ENCODE measurements at regions not wholly inside any gene's neighbourhood (a gene's known extent, or its start where the extent isn't known, plus 50 kb on each side); places are given as distances from the start of the nearest gene placed in this dataset.
A peak's percentile ranks its signal among the peaks of the same experiment; 100 is the strongest.

DNA sequence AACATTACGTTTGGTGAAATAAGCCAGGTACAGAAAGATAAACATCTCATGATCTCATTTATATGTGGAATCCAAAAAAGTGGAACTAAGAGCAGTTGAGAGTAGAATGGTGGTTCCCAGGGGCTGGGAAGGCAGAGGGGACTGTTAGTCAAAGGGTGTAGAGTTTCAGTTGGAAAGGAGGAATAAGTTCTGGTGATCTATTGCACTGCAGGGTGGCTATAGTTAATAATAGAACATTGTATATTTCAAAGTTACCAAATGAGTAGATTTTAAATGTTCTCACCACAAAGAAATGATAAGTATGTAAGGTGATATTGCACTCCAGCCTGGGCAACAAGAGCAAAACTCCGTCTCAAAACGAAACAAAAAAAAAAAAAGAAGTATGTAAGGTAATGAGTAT, 260.1 kb upstream of the RAB6C start:
- H3K9me3 ChIP-seq, result no peaks in the 10 kb centered on the region
- H3K27ac ChIP-seq, result no peak overlapping the region
- H3K36me3 ChIP-seq, result no peaks in the 10 kb centered on the region
- H3K4me3 ChIP-seq, result no peak overlapping the region
- no peak for DNase-seq (ENCODE audit: low spot score in 2 of 2)
- no peaks in the 10 kb centered on the region for H3K4me1 ChIP-seq
- TF ChIP-seq, protein P1, sequence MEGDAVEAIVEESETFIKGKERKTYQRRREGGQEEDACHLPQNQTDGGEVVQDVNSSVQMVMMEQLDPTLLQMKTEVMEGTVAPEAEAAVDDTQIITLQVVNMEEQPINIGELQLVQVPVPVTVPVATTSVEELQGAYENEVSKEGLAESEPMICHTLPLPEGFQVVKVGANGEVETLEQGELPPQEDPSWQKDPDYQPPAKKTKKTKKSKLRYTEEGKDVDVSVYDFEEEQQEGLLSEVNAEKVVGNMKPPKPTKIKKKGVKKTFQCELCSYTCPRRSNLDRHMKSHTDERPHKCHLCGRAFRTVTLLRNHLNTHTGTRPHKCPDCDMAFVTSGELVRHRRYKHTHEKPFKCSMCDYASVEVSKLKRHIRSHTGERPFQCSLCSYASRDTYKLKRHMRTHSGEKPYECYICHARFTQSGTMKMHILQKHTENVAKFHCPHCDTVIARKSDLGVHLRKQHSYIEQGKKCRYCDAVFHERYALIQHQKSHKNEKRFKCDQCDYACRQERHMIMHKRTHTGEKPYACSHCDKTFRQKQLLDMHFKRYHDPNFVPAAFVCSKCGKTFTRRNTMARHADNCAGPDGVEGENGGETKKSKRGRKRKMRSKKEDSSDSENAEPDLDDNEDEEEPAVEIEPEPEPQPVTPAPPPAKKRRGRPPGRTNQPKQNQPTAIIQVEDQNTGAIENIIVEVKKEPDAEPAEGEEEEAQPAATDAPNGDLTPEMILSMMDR (IDR thresholded peaks at IDR 0.05), result no peak
- H3K27me3 ChIP-seq, result no peaks in the 10 kb centered on the region
- intact Hi-C loops (cut with DNase I), result no loop called here

DNA sequence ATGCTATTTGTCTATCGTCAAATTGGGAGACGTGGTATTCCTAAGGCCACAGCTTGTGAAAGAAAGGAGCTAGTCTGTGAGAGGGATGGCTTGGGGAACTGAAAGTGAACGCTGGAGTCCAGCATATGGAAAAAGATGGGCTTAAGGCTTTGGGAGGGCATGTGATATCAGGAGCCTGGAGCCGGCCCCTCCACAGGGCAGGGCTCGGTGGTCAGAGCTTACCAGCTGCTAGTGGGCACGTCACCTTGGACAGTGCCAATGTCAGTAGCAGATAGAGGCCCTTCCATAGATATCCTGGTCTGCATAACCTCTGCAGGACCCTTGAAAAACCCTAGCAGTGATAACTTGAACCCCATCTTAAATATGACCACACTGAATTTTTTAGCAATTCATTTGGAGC, 259.1 kb upstream of the RAB6C start:
- DNase-seq (ENCODE audit: low spot score in 2 of 2), result peak in 1 of 2 donors; percentile 50
- TF ChIP-seq, protein P1 (IDR thresholded peaks at IDR 0.05), result no peak
- H3K4me1 ChIP-seq, result no peaks in the 10 kb centered on the region
- H3K27ac ChIP-seq, result no peak overlapping the region
- no peaks in the 10 kb centered on the region for H3K27me3 ChIP-seq
- no peaks in the 10 kb centered on the region for H3K9me3 ChIP-seq
- intact Hi-C loops (cut with DNase I), result no loop called here
- H3K4me3 ChIP-seq, result no peak overlapping the region
- H3K36me3 ChIP-seq, result no peaks in the 10 kb centered on the region

DNA sequence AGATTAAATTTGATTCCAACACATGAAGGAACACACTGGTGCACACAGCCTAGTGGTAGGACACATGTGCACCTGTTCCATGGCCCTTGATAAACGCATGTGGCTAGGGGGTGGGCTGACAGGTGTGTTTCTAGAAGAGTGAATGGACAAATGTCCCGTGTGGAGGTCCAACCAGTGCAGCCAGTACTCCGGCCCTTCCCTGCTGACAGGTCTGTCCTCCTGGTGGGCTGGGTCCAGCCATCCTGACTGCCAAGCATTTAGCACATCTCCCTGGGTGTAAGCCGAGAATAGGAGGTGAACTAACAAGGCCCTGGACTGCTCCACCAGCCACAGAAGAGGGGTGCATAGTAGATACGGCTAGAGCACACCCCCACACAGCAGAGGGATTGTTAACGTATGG, 258.7 kb upstream of the RAB6C start:
- TF ChIP-seq, protein P1 (IDR thresholded peaks at IDR 0.05), result no peak
- no peaks in the 10 kb centered on the region for H3K9me3 ChIP-seq
- no peak for DNase-seq (ENCODE audit: low spot score in 2 of 2)
- intact Hi-C loops (cut with DNase I), result no loop called here
- H3K36me3 ChIP-seq, result no peaks in the 10 kb centered on the region
- no peak overlapping the region for H3K27ac ChIP-seq
- H3K4me1 ChIP-seq, result no peaks in the 10 kb centered on the region
- H3K27me3 ChIP-seq, result no peaks in the 10 kb centered on the region
- no peak overlapping the region for H3K4me3 ChIP-seq

DNA sequence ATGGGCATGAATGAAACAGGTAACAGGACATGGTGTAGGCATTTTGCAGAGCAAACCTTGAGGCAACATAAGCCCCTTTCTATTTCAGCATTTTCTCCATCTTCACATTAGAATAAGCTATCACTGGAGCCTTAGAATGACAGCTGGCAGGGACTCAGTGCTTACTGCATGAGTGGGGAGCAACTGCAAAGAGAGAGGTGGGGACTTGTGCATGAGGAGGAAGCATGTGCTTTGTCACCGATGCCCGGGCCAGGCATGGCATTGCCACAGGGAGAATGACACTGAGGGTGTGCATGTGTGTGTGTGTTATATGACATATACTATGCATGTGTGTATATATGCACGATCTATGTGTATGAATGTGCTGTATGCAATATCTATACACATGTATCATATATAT, 258.2 kb upstream of the RAB6C start:
- H3K27me3 ChIP-seq, result no peaks in the 10 kb centered on the region
- H3K9me3 ChIP-seq, result no peaks in the 10 kb centered on the region
- DNase-seq (ENCODE audit: low spot score in 2 of 2), result no peak
- intact Hi-C loops (cut with DNase I), result no loop called here
- no peak overlapping the region for H3K27ac ChIP-seq
- no peaks in the 10 kb centered on the region for H3K36me3 ChIP-seq
- H3K4me3 ChIP-seq, result no peak overlapping the region
- TF ChIP-seq, protein P1 (IDR thresholded peaks at IDR 0.05), result no peak
- H3K4me1 ChIP-seq, result no peaks in the 10 kb centered on the region

DNA sequence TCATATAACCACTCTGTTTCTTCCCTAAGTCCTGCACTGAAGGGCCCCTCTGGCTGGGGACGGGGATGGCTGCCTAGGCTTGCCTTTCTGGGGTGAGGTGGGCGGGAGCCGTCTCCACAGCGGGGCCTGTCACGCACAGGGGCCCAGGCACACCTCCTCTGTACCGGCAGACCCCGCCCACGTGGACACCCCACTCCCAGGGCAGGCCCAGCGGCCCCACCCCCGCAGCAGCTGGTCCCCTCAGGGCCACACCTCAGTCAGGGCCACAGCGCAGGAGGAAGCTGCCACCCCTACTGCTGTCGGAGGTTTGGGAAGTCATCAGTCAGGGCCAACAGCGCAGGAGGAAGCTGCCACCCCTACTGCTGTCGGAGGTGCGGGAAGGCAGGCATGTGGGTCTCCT, 257.6 kb upstream of the RAB6C start:
- no peaks in the 10 kb centered on the region for H3K4me1 ChIP-seq
- no peaks in the 10 kb centered on the region for H3K36me3 ChIP-seq
- no peaks in the 10 kb centered on the region for H3K27me3 ChIP-seq
- no peaks in the 10 kb centered on the region for H3K9me3 ChIP-seq
- TF ChIP-seq, protein P1 (IDR thresholded peaks at IDR 0.05), result no peak
- no peak overlapping the region for H3K27ac ChIP-seq
- intact Hi-C loops (cut with DNase I), result no loop called here
- H3K4me3 ChIP-seq, result no peak overlapping the region
- DNase-seq (ENCODE audit: low spot score in 2 of 2), result no peak

- Histone ChIP-seq H3K27me3 (no peaks in the 10 kb centered on the region), H3K4me3 (no peak overlapping the region), H3K4me1 (no peaks in the 10 kb centered on the region), H3K36me3 (no peaks in the 10 kb centered on the region), H3K9me3 (no peaks in the 10 kb centered on the region), H3K27ac (no peak overlapping the region)
- no peak for DNase-seq (ENCODE audit: low spot score in 2 of 2)
- intact Hi-C loops (cut with DNase I), result no loop called here
- TF ChIP-seq, protein P1 (IDR thresholded peaks at IDR 0.05), result no peak
These were observed 257.0 kb upstream of the RAB6C start for GRCh38 chr2:129722306-129723019.
